Tongue (tissue), 1 donor: ENCODE measurements at regions not wholly inside any gene's neighbourhood (a gene's known extent, or its start where the extent isn't known, plus 50 kb on each side); places are given as distances from the start of the nearest gene placed in this dataset.
A peak's percentile ranks its signal among the peaks of the same experiment; 100 is the strongest.
"Not testable (repeated sequence)": the region's sequence is repeated elsewhere in the genome, so short reads cannot be mapped to it uniquely, and the experiment has no call there.

Experiments
- DNase-seq: peaks from one replicate; pipeline ENCODE4 v3.0.0-alpha.2; 2015

DNA sequence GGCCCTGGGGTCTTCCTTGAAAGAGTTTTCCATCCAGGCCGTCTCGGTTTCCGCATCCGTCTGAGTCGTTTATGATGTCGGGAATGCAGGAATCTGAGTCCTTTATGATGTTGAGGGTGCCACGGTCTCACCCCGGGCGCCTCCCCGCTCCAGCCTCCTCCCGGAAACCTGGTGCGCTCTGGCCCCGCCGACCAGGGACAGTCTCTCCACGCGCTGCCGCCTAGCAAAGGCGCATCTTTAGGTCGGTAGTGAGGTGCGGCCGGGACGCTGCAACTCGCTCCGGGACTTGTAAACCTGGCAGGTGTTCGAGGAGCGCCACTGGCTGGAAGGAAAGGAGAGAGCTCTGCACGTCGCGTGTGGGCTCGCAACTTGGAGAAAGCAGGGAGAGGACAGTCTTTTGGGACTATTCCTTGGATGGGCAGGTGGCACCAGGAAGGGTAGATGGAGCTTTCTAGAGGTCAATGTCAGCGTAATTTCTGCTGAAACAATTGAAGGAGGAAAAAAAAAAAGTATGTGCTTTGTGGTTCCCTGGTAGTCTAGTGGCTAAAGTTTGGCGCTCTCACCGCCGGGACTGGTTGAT is 132.0 kb downstream of the FAM72B start:
- not testable (repeated sequence) for DNase-seq

DNA sequence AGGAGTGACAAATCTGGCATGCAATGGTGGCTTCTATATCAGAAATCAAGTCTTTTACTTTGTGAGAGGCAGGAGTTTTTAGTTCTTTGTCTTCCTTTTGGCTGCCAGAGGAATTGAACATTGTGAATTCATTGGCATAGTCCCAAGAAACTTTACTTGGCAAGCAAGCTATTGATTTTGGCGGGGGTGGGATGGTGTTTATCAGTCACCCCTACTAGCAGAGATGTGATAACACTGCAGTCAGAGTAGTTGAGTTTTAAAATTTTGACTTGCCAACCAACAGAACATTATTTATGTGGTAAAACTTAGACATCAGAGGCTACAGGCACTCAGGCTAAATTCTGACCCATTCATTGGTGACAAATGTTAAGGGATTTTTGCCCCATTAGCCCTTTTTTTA is 129.2 kb downstream of the FAM72B start:
- DNase-seq = not testable (repeated sequence)

DNA sequence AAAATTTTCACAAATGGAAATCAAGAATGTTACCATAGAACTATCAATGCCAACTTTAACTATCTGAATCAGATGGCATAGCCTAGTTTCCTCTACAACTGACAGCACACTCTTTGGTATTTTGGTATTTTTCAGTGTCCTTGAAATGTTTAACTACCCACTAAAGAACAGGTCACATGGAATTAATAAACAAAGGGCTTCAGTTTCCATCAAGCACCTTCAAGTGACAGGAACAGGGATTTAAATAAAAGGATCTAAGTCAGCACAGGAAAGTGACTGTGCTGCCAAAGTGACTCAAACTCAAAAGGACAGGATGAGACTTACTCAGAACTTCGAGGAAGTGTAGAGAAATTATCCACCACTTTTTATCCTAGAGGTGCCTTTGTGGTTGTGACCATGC is 117.2 kb downstream of the FAM72B start:
- not testable (repeated sequence) for DNase-seq

DNA sequence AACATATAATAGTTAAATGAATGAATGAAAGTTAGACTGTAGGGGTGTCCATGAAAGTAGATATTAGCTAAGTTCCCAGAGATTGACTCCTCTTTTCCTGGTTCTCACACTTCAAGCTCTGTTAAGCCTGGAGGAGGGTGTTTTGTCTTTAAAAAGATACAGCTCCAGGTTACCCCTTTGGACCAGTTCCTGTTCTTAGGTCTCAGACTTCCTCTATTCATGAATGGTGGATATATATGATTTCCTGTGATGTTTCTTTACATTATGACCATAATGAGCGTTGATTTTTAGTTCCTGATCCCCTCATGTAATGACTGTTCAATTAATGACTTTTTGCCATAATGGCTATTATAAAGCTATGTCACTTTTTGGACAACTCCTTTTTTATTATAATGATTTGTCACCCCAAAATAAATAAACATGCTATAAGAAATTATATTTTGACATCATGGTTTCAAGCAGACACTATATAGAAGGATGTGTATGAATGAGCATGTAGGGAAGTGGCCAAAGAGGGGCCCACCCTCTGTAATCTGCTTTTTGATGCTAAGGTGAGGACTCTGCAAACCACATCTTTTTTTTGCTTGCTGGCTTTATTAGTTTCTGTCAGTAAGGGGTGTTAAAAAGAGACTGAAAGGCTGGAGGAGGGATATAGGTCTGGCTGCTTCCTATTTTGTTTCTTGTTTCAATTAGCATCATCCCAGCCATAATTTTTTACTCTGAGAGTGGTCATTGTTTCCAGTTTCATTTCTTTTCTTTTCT is 115.2 kb downstream of the FAM72B start:
- DNase-seq = not testable (repeated sequence)

DNA sequence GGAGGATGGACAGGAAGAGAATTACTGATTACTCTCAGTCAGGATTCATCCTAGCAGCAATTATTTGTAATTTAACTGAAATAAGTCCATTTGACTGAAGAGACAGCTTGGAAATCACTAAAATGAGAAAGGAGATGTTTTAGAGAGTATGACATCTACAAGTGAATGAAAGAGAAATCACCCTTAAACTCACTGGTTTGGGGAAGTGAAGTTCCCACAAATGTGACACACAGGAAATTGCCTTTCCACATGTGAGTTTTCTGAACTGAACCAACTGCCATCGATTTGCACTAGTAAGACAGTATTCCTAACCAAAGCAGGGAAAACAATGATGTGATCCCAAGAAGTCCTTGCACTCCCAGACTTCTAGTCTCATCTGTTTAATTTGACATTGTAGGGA is 110.3 kb downstream of the FAM72B start:
- DNase-seq = not testable (repeated sequence)

DNA sequence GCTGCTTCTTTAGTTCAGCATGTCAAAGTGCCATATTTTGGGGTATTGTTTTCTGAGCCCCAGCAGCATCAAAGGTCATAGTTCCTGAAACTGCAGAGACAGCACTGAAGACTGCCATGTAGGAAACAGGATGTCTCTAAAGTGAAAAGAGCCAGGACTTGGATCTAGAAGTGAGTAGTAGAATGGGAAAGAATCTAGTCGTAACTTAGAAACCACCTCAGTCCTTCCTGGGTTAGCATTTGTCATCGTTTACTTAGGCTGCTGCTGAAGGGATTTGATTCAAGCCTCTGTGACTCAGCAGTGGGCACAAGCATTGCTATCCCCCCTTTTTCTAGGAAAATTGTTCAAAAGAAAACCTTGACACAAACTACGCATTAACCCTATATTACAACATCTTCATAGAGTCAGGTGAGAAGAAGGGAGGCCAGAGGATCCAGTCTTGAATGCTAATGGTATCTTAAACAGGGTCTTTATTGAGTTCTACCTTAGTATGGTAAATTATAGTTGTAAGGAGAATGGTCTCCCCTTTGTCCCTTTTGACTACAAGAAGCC is 108.8 kb downstream of the FAM72B start:
- not testable (repeated sequence) for DNase-seq

DNA sequence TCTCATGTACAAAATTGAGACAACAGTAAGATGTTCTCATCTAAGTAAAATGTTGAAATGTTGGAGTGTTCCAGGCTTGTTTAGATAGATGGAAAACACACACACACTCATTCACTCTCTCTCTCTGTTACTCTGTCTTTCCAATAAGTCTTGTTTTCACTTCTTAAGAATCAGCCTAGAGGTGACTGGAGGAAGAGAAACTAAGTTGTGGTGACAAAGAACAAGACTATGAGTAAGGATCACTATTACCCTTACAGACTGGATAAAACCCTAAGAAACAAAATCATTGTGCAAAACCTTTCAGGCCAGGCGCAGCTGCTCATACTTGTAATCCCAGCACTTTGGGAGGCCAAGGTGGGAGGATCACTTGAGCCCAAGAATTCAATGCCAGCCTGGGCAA is 107.5 kb downstream of the FAM72B start:
- DNase-seq = not testable (repeated sequence)

DNA sequence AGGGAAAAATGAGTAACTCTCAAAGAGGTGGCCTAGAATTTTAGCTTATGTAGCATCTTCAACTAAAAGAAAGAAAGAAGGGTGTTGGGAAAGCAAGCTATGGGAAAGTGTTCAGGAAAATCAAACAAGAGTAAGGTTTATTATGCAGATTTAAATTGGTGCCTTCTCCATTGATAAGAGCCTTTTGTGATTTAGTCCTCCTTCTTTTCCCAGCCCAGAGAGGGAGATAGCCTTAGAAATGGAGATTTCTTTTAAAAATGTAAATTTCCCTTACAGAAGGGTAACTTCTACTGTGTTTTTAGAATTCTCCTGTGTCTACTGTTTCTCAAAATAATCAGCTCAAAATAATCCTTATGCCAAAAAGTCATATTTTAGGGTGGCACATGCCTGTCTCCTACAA is 104.5 kb downstream of the FAM72B start:
- DNase-seq = not testable (repeated sequence)

DNA sequence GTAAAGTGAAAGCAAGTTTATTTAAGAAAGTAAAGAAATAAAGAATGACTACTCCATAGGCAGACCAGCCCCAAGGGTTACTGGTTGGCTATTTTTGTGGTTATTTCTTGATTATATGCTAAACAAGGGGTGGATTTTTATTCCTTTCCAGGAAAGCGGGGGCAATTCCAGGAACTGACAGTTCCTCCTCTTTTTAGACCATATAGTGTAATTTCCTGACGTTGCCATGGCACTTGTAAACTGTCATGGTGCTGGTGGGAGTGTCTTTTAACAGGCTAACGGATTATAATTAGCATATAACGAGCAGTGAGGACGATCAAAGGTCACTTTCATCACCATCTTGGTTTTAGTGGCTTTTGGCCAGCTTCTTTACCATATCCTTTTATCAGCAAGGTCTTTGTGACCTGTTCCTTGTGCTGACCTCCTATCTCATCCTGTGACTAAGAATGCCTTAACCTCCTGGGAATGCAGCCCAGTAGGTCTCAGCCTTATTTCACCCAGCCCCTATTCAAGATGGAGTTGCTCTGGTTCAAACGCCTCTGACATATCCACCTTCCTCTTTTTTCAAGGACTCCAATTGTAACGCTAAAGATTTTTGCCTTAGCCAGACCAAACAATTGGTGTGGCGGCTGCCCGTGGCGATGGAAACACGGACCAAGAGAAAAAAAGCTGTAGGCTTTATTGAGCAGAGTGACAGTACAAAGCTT is 103.8 kb downstream of the FAM72B start:
- not testable (repeated sequence) for DNase-seq

DNA sequence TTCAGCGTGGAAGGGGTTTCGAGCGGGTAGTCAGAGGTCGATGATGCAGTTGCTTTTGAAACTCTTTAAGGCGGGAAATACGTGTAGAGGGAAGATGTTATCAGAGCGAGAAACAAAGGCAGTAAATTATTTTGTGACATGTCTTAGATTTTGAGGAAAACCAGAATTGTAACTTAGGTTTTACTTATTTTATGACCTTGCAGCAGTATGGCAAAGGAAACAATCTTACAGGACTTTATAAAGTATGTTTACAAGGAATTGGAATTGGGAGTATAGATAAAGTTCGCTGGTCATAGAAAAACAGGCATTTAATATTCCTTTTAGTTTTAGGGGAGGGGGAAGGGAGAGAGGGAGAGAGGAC is 103.3 kb downstream of the FAM72B start:
- not testable (repeated sequence) for DNase-seq

DNA sequence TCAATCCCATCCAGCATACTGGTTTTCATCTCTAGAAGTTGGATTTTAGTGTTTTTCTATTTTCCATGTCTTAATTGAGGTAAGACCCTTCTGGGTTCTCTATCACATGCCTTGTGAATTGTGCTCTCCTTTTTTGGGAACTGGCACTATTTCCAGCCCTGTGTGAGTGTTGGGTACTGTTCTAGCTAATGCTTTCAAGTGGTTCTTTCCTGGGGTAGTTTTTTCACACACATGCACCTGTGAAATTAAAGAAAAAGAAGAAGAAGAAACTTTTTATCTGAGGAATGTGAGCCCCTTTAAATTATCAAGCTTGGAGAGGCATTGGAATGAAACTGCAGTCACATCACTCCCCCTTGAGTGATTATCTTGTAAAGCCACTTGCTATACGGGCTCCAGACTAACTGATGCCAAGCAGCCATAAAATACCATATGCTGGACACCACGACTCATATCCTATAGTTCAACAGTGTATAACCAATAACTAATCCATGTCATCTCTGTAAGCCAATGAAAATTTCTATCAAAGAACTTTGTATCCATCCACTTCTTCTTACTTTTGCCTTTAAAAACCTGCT is 102.4 kb downstream of the FAM72B start:
- not testable (repeated sequence) for DNase-seq

DNA sequence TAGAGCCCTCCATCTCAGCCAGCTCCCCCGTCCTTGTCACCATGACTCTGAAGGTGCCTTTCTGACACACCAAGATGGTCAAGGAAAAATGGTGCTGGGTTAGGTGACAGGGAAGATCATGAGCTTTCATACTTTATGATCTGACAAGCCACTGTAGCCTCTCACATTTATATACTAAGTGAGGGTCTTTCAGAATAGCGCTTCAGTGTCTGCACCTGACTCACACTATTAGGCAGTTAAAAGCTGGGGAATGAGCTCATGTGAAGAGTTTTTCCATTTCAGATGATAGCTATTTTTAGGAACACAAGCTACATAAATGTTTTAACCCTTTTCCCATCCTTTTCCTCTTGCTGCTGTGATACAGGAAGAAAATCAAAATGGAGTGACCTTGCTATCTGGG is 101.1 kb downstream of the FAM72B start:
- DNase-seq = not testable (repeated sequence)

DNA sequence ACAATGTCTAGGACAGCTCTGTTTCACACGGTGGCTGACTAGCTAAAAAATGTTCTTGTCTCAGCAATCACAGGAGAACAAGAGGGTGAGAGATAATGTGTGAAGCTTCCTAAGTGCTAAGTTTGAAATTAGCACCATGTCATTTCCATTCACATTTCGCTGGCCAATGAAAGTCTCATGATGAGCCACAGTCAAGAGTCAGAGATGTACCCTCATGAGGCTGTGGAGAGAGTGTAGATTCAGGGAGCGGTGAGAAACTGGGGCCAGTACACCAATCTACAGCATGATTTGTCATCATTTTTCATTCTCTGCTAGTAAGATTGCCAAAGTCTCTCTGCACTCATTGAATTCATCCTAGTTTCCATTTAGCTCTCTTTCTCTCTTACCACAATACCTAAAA is 97.9 kb downstream of the FAM72B start:
- DNase-seq = not testable (repeated sequence)

DNA sequence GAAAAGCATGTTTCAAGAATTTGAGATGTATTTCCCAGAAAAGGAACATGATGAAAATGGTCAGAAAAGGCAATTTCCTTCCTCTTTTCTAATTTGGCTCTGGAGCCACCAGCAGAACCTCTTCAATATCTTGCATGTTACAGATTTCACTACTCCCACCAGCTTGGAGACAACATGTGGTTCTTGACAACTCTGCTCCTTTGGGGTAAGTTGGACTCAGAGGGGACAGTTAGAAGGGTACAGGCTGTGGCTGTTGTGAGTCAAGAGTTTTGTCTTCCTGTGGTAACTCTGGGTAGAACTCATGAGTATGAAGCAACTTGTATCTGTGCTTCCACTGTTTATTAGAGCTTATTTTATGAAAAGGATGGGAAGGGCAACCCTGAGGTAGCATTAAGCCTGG is 96.9 kb downstream of the FAM72B start:
- not testable (repeated sequence) for DNase-seq

DNA sequence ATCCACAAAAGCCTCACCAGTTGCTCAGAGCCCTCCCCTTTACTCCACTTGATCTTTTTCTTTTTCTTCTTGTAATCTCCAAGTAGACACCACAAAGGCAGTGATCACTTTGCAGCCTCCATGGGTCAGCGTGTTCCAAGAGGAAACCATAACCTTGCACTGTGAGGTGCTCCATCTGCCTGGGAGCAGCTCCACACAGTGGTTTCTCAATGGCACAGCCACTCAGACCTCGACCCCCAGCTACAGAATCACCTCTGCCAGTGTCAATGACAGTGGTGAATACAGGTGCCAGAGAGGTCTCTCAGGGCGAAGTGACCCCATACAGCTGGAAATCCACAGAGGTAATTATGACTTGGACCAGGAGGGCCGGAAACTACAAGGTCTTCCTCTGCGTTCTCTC is 95.6 kb downstream of the FAM72B start:
- not testable (repeated sequence) for DNase-seq

DNA sequence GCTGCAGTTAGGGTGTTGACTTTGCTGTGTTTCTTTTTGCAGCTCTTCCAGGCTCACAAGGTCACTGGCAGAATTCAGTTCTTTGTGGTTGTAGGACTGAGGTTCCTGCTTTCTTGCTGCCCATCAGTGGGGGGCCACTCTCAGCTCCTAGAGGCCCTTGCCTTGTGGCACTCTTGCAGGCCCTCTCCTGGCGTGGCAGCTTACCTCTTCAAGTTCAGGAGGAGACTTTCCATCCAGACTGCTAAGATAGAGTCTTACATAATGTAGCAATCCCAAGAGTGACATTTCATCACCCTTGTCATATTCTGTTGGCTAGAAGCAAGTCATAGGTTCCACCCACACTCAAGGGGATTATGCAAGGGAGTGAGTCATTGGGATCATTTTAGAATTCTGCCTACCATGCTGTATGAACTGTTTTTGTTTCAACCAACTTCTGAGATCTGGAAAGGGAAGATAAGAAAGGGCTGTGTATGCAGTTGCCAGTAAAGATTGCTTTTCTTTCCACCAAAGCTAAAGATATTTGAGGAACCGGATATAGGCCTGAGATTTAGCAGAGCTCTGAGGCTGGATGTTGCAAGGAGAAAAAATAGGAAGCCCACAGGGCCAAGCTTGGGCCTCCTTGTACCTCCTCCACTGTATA is 91.7 kb downstream of the FAM72B start:
- not testable (repeated sequence) for DNase-seq

DNA sequence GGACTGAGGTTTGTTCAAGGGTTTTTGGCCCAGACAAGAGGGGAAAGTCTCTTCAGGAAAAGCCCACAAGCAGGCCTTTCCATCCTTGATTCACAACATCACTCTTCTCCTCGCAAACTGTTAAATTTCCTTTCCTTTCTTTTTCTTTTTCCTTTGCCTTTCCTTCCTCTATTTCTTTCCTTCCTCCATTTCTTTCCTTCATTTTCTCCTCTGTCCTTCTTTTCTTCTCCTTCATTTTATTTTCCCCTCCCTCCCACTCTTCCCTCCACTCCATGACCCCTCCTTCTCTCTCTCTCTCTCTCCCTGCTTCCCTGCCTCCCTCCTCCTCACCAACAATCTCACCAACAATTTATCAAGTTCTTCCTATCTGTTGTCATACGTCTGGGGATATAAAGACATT is 89.1 kb downstream of the FAM72B start:
- not testable (repeated sequence) for DNase-seq

DNA sequence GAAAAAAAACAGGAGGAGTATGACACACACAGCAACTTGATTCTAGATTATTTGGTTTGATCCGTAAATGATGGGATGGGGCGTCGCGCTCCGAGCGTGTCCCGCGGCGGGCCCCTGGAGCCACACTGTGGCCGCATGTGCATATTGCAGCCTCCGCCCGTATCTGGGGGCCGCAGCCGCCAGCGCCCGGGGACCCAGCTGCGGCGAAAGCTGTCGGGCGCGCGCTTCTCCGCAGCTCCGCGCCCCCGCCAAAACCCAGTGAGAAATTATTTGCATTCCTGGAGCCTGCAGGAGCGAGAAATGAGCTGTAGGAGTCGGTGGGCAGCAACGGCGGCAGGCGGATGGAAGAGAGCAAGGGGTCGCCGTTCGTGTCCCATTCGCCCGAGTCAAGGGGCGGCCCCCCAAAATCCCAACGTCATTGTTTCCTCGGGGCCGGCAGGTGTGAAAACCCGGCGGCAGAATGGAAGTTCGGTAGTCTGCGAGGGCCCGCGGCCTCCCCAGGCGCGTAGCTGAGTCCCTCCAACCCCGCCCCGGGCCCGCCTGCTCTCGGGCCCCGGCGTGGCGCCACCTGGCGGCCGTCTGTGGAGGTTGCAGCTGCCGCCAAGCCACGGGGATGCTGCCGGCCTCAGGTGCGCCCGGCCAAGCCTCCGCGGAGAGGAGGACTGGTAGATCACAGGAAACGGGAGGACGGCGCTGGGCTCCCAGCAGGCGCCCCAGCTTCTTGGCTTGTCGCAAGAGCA is 86.8 kb downstream of the FAM72B start:
- DNase-seq = peak; percentile 82

DNA sequence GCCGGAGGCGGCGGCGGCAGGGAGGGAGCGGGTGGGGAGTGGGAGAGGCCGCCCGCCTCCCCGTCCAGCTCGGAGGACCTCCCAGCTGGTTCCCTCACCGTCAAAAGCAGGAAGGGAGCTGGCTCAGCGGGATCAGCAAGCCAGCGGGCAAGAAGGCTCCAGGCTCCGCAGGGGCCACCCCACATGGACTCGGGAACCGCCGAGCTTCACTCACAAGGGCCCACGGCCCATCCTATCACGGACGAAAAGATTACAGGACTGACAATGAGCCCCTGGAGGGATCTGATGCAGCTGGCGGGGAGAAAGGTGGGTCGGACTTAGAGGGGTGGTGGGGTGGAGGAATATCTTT is 86.3 kb downstream of the FAM72B start:
- DNase-seq = peak; percentile 2

DNA sequence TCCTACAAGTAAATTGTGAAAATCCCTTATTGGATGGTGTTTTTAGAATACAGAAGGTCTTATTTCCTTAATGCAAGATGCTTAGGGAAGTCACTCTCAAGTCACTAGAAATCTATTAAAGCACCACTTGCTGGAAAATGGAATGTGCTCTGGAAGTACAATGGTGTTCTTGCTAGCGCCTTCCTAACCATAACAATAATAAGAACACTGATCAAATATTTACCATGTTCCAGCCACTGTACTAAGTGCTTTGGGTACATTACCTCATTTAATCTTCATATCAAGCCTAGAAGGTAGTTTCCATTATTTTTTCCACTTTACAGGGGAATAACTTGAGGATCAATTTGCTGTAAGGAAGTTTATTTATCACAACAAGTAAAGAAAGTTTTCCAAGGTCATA is 75.1 kb downstream of the FAM72B start:
- DNase-seq = not testable (repeated sequence)

DNA sequence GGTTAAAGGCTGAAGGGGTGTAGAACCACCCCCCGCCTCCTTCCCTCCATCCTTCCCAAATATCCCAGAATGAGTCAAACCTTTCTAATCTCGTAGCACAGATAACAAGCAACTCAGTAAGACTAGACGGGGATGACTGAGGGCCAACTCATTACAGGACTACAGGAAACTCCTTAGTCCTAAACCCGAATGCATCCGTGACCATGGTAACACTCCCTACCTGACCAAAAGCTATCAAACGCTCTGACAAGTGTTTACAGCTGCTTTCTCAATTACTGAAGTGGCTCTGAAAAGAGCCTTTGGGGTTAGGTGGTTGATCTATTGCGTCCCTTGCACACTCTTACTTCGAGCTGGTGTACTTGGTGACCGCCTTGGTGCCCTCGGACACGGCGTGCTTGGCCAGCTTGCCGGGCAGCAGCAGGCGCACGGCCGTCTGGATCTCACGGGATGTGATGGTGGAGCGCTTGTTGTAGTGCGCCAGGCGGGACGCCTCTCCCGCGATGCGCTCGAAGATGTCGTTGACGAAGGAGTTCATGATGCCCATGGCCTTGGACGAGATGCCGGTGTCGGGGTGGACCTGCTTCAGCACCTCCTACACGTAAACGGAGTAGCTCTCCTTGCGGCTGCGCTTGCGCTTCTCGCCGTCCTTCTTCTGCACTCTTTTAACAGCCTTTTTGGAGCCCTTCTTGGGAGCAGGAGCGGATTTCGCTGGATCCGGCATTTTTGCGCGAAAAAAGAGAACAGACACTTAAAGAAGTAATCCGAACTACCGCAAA is 67.4 kb downstream of the FAM72B start:
- peak; percentile 39 for DNase-seq
